ENCODE measurements at regions not wholly inside any gene's neighbourhood (a gene's known extent, or its start where the extent isn't known, plus 50 kb on each side); places are given as distances from the start of the nearest gene placed in this dataset.

DNA sequence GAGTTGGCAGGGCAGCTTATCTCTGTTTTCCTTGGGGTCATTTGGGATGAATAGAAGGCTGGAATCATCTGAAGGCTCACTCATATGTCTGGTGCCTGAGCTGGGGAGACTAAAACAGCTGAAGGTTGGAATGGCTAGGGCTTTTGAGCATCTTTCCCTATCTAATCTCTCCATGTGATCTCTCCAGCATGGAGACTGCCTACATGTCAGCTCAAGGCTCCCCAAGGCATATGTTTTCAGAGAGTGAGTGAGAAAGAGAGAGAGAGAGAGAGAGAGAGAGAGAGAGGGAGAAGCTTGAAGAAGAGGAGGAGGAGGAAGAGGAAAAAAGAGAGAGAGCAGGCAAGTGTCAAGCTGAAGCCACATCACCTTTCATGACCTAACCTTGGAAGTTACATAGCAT, 143.4 kb downstream of the EBLN2 start:
- no peak overlapping the region for H3K18ac ChIP-seq (ENCODE audit: insufficient read length, low read depth, low read length)
- H3K23ac ChIP-seq (ENCODE audit: insufficient read length, low read depth, low read length), result no peak overlapping the region
- H3K4me1 ChIP-seq (ENCODE audit: insufficient read depth, low read length), result no peaks in the 10 kb centered on the region
- H3K4me2 ChIP-seq (ENCODE audit: insufficient read depth, insufficient read length, low read length), result no peak overlapping the region
- H2BK20ac ChIP-seq (ENCODE audit: low read depth, low read length, poor library complexity, severe bottlenecking), result no peak overlapping the region
- H3T11ph ChIP-seq (ENCODE audit: low read length), result no peak overlapping the region
- H2BK5ac ChIP-seq (ENCODE audit: insufficient read length, low read length), result no peak overlapping the region
- H3K79me1 ChIP-seq (ENCODE audit: insufficient read depth, low read depth, low read length, poor library complexity, severe bottlenecking), result no peaks in the 10 kb centered on the region
- no peak overlapping the region for H2AFZ ChIP-seq (ENCODE audit: low read length)
- no peak overlapping the region for H4K8ac ChIP-seq (replicated peaks; ENCODE audit: insufficient read length, low read depth, low read length)
- H3K27ac ChIP-seq (ENCODE audit: insufficient read length, low read depth, low read length), result no peak overlapping the region
- H2AK5ac ChIP-seq (ENCODE audit: insufficient read length, low read length), result no peak overlapping the region
- no peak overlapping the region for H3K14ac ChIP-seq (ENCODE audit: insufficient read depth, low read length)
- no peak overlapping the region for H3K27ac Mint-ChIP-seq
- H3K9ac ChIP-seq (ENCODE audit: extremely low read depth, insufficient read length, low read length), result no peak overlapping the region
- H2BK12ac ChIP-seq (ENCODE audit: insufficient read length, low read depth, low read length), result no peak overlapping the region
- DNase-seq, result no peak
- H3K4me1 Mint-ChIP-seq, result peaks cover 19 to 20% of the 10 kb centered on the region in 2 experiments
- H3K36me3 Mint-ChIP-seq (ENCODE audit: insufficient read depth in 1 of 3, low read depth in 3 of 3), result no peaks in the 10 kb centered on the region
- H4K91ac ChIP-seq (ENCODE audit: insufficient read length, low read depth, low read length), result no peak overlapping the region
- no peaks in the 10 kb centered on the region for H3K27me3 ChIP-seq (ENCODE audit: insufficient read depth, low read length)
- no peak overlapping the region for H4K5ac ChIP-seq (ENCODE audit: insufficient read length, low read depth, low read length)
- H2BK120ac ChIP-seq (ENCODE audit: low read depth, low read length, poor library complexity, severe bottlenecking), result no peak overlapping the region
- no peaks in the 10 kb centered on the region for H3K9me3 Mint-ChIP-seq
- peaks cover 6% of the 10 kb centered on the region for H3K23me2 ChIP-seq (ENCODE audit: insufficient read length, low read depth, low read length, poor library complexity, severe bottlenecking)
- no peaks in the 10 kb centered on the region for H3K79me2 ChIP-seq (ENCODE audit: insufficient read depth, low read length)
- H3K56ac ChIP-seq (ENCODE audit: insufficient read length, low read depth, low read length), result no peak overlapping the region
- H4K20me1 ChIP-seq (ENCODE audit: control insufficient read depth, insufficient read depth, insufficient read length), result no peaks in the 10 kb centered on the region
- no peak overlapping the region for H3K4ac ChIP-seq (ENCODE audit: low read depth, low read length)
- no peaks in the 10 kb centered on the region for H3K9me3 ChIP-seq (ENCODE audit: control insufficient read depth, low read depth, low read length)
- H3K27me3 Mint-ChIP-seq (ENCODE audit: low read depth), result no peaks in the 10 kb centered on the region
- no peak overlapping the region for H2BK15ac ChIP-seq (ENCODE audit: low read depth, low read length)
- TF ChIP-seq CTCF (conservative IDR thresholded peaks at IDR 0.05), result no peak
- no peak overlapping the region for H3K4me3 Mint-ChIP-seq
